GM12878 (cell line): ENCODE measurements at regions not wholly inside any gene's neighbourhood (a gene's known extent, or its start where the extent isn't known, plus 50 kb on each side); places are given as distances from the start of the nearest gene placed in this dataset.

Source experiments
- BCLAF1 ChIP-seq: fragments of 450-650 bp; IDR thresholded peaks from 2 replicates; pipeline ENCODE4 v1.6.1; 2017; ENCODE audit warnings: antibody characterized with exemption, mild to moderate bottlenecking, moderate library complexity
- BHLHE40 ChIP-seq, 2 experiments: fragments of 450-650 bp in 1 of 2; IDR thresholded peaks; 2 replicates each; pipeline ENCODE4 v1.6.1; 2011 to 2017; ENCODE audit warnings: low read depth in 2 of 2, borderline replicate concordance in 1 of 2, improper control_type of control experiment in 1 of 2, low read length in 1 of 2, mild to moderate bottlenecking in 1 of 2
- ELK1 ChIP-seq: IDR thresholded peaks from 2 replicates; pipeline ENCODE4 v1.6.1; 2012; ENCODE audit warnings: low read depth, low read length, improper control_type of control experiment
- IRF3 ChIP-seq: fragments of 450-650 bp; IDR thresholded peaks from 2 replicates; pipeline ENCODE4 v1.6.1; 2014; ENCODE audit warnings: mild to moderate bottlenecking
- KAT2A ChIP-seq: conservative IDR thresholded peaks from 2 replicates; pipeline ENCODE4 v1.6.1; 2011; ENCODE audit warnings: low read depth, low read length; ENCODE audit not compliant: control insufficient read depth
- POLR2A ChIP-seq: IDR thresholded peaks from 2 replicates; pipeline ENCODE4 v1.6.1; 2011; ENCODE audit warnings: low read depth, mild to moderate bottlenecking, low read length
- RELA ChIP-seq: fragments of 450-650 bp; IDR thresholded peaks from 2 replicates; pipeline ENCODE4 v1.8.0; 2014; ENCODE audit warnings: borderline replicate concordance; ENCODE audit not compliant: partially characterized antibody
- SMAD5 ChIP-seq: IDR thresholded peaks from 2 replicates; pipeline ENCODE4 v1.6.1; 2016; ENCODE audit warnings: antibody characterized with exemption, low read depth
- SUZ12 ChIP-seq: fragments of 200-600 bp; sonication (generic); IDR thresholded peaks from one replicate; pipeline ENCODE4 v1.6.1; 2018; ENCODE audit warnings: antibody characterized with exemption, mild to moderate bottlenecking; ENCODE audit not compliant: unreplicated experiment
- ZNF622 ChIP-seq: fragments of 450-650 bp; IDR thresholded peaks from 2 replicates; pipeline ENCODE4 v1.6.1; 2017; ENCODE audit warnings: mild to moderate bottlenecking, inconsistent platforms
- ZSCAN29 ChIP-seq: fragments of 450-650 bp; IDR thresholded peaks from 2 replicates; pipeline ENCODE4 v1.6.1; 2017; ENCODE audit warnings: mild to moderate bottlenecking, moderate library complexity
- ZZZ3 ChIP-seq: IDR thresholded peaks from 2 replicates; pipeline ENCODE4 v1.6.1; 2011; ENCODE audit warnings: low read depth; ENCODE audit not compliant: control insufficient read depth, insufficient read length

GRCh38 chr12:73625226-73625625 lies 912.4 kb upstream of the ATXN7L3B start (continued):
- TF ChIP-seq BCLAF1 = no peak
- TF ChIP-seq POLR2A = no peak
- TF ChIP-seq SMAD5 = no peak
- no peak for TF ChIP-seq SUZ12
- TF ChIP-seq ELK1 = no peak
- no peak for TF ChIP-seq ZZZ3
- TF ChIP-seq ZNF622 = no peak
- TF ChIP-seq IRF3 = no peak
- TF ChIP-seq ZSCAN29 = no peak
- TF ChIP-seq KAT2A = no peak
- TF ChIP-seq BHLHE40 (IDR thresholded peaks at IDR 0.05; ENCODE audit: borderline replicate concordance in 1 of 2, low read depth in 2 of 2, low read length in 1 of 2) = no peak
- TF ChIP-seq RELA = no peak
